Cardiac septum (tissue), 1 donor: ENCODE measurements at regions not wholly inside any gene's neighbourhood (a gene's known extent, or its start where the extent isn't known, plus 50 kb on each side); places are given as distances from the start of the nearest gene placed in this dataset.
"Not testable (repeated sequence)": the region's sequence is repeated elsewhere in the genome, so short reads cannot be mapped to it uniquely, and the experiment has no call there.

ENCODE experiments used
- DNase-seq: peaks from one replicate; pipeline ENCODE4 v3.0.0-alpha.2; 2020; ENCODE audit warnings: low spot score
- intact Hi-C: fragments of 100-400 bp; cut with DNase I; formaldehyde crosslinking; loops from one replicate; pipeline ENCODE4 v1.14.0; 2022
- donor health status: DM: no; HTN: no; CAD: no.

- intact Hi-C loops = no loop called here
- no peak for DNase-seq
These were observed 152.7 kb downstream of the ZNF737 start for GRCh38 chr19:20412846-20413245.

GRCh38 chr19:20397292-20397691, 168.3 kb downstream of the ZNF737 start:
- intact Hi-C loops = no loop called here
- no peak for DNase-seq

- no peak for DNase-seq
- intact Hi-C loops = no loop called here
These were observed 176.8 kb downstream of the ZNF737 start for GRCh38 chr19:20388706-20389225.

GRCh38 chr19:20385061-20385460, 180.5 kb downstream of the ZNF737 start:
- DNase-seq = no peak
- intact Hi-C loops = no loop called here

- intact Hi-C loops = no loop called here
- no peak for DNase-seq
These were observed 193.7 kb downstream of the ZNF737 start for GRCh38 chr19:20371911-20372310.

- intact Hi-C loops = not testable (repeated sequence)
These were observed 194.3 kb downstream of the ZNF737 start for GRCh38 chr19:20371304-20371703.

GRCh38 chr19:20367811-20368294, 197.7 kb downstream of the ZNF737 start:
- intact Hi-C loops = no loop called here
- no peak for DNase-seq

More at GRCh38 chr19:20371304-20371703, 194.3 kb downstream of the ZNF737 start:
- not testable (repeated sequence) for DNase-seq

GRCh38 chr19:20365146-20365545, 198.1 kb downstream of the ZNF486 start:
- DNase-seq = no peak
- intact Hi-C loops = no loop called here

GRCh38 chr19:20359933-20360720, 193.1 kb downstream of the ZNF486 start:
- DNase-seq = no peak
- intact Hi-C loops = no loop called here

- intact Hi-C loops, DNase-seq: not testable (repeated sequence)
These were observed 191.9 kb downstream of the ZNF486 start for GRCh38 chr19:20358841-20359465.

- intact Hi-C loops = no loop called here
- no peak for DNase-seq
These were observed 190.9 kb downstream of the ZNF486 start for GRCh38 chr19:20357921-20358320.

- intact Hi-C loops = no loop called here
These were observed 184.2 kb downstream of the ZNF486 start for GRCh38 chr19:20351244-20351643.

GRCh38 chr19:20349206-20349605, 182.2 kb downstream of the ZNF486 start:
- no peak for DNase-seq
- intact Hi-C loops = no loop called here

More at GRCh38 chr19:20351244-20351643, 184.2 kb downstream of the ZNF486 start:
- no peak for DNase-seq

- intact Hi-C loops = no loop called here
- DNase-seq = no peak
These were observed 172.4 kb downstream of the ZNF486 start for GRCh38 chr19:20339444-20339843.

- intact Hi-C loops = no loop called here
- DNase-seq = no peak
These were observed 167.7 kb downstream of the ZNF486 start for GRCh38 chr19:20334760-20335159.

GRCh38 chr19:20333508-20333907, 166.5 kb downstream of the ZNF486 start:
- DNase-seq = no peak
- intact Hi-C loops = no loop called here

- DNase-seq = no peak
- intact Hi-C loops = no loop called here
These were observed 158.1 kb downstream of the ZNF486 start for GRCh38 chr19:20325151-20325550.

GRCh38 chr19:20321139-20321763, 154.2 kb downstream of the ZNF486 start:
- intact Hi-C loops = no loop called here
- no peak for DNase-seq

GRCh38 chr19:20320191-20320590, 153.2 kb downstream of the ZNF486 start:
- DNase-seq = no peak
- intact Hi-C loops = no loop called here

- intact Hi-C loops = no loop called here
- DNase-seq = no peak
These were observed 151.6 kb downstream of the ZNF486 start for GRCh38 chr19:20318616-20319015.
